ENCODE measurements at regions not wholly inside any gene's neighbourhood (a gene's known extent, or its start where the extent isn't known, plus 50 kb on each side); places are given as distances from the start of the nearest gene placed in this dataset.

- Histone ChIP-seq H3K4me1 (no peaks in the 10 kb centered on the region), H3K27ac (no peak overlapping the region), H3K4me3 (no peak overlapping the region), H3K27me3 (no peaks in the 10 kb centered on the region), H3K36me3 (no peaks in the 10 kb centered on the region), H3K9me3 (no peaks in the 10 kb centered on the region)
- no peak for TF ChIP-seq POLR2A (IDR thresholded peaks at IDR 0.05)
- TF ChIP-seq CTCF (IDR thresholded peaks at IDR 0.05): no peak
- no peak for DNase-seq
Measured at GRCh38 chr6:78593898-78594667, 273.3 kb upstream of the IRAK1BP1 start.

- DNase-seq: no peak
- Histone ChIP-seq H3K4me3 (no peak overlapping the region), H3K9me3 (no peaks in the 10 kb centered on the region), H3K27me3 (no peaks in the 10 kb centered on the region), H3K4me1 (no peaks in the 10 kb centered on the region), H3K27ac (no peak overlapping the region), H3K36me3 (no peaks in the 10 kb centered on the region)
- TF ChIP-seq CTCF (IDR thresholded peaks at IDR 0.05) (no peak), POLR2A (IDR thresholded peaks at IDR 0.05) (no peak)
Measured at GRCh38 chr6:78594668-78595066, 272.7 kb upstream of the IRAK1BP1 start.

GRCh38 chr6:78597966-78598365, 269.4 kb upstream of the IRAK1BP1 start:
- no peaks in the 10 kb centered on the region for H3K36me3 ChIP-seq
- H3K27ac ChIP-seq: no peak overlapping the region
- no peak overlapping the region for H3K4me3 ChIP-seq
- H3K4me1 ChIP-seq: no peaks in the 10 kb centered on the region
- no peak for DNase-seq
- no peaks in the 10 kb centered on the region for H3K9me3 ChIP-seq
- no peaks in the 10 kb centered on the region for H3K27me3 ChIP-seq
- TF ChIP-seq POLR2A (IDR thresholded peaks at IDR 0.05): no peak
- no peak for TF ChIP-seq CTCF (IDR thresholded peaks at IDR 0.05)

GRCh38 chr6:78598966-78599365, 268.4 kb upstream of the IRAK1BP1 start:
- no peak for TF ChIP-seq CTCF (IDR thresholded peaks at IDR 0.05)
- no peak for TF ChIP-seq POLR2A (IDR thresholded peaks at IDR 0.05)
- H3K36me3 ChIP-seq: no peaks in the 10 kb centered on the region
- H3K4me3 ChIP-seq: no peak overlapping the region
- H3K9me3 ChIP-seq: no peaks in the 10 kb centered on the region
- no peak for DNase-seq
- H3K27me3 ChIP-seq: no peaks in the 10 kb centered on the region
- no peak overlapping the region for H3K27ac ChIP-seq
- no peaks in the 10 kb centered on the region for H3K4me1 ChIP-seq

GRCh38 chr6:78599526-78599925, 267.8 kb upstream of the IRAK1BP1 start:
- H3K4me1 ChIP-seq: no peaks in the 10 kb centered on the region
- DNase-seq: no peak
- H3K4me3 ChIP-seq: no peak overlapping the region
- no peaks in the 10 kb centered on the region for H3K9me3 ChIP-seq
- TF ChIP-seq CTCF (IDR thresholded peaks at IDR 0.05) (no peak), POLR2A (IDR thresholded peaks at IDR 0.05) (no peak)
- no peaks in the 10 kb centered on the region for H3K36me3 ChIP-seq
- H3K27ac ChIP-seq: no peak overlapping the region
- no peaks in the 10 kb centered on the region for H3K27me3 ChIP-seq

All from Peyer's patch (tissue), 4 donors.